Motor neuron (in vitro differentiated cells): ENCODE measurements at regions not wholly inside any gene's neighbourhood (a gene's known extent, or its start where the extent isn't known, plus 50 kb on each side); places are given as distances from the start of the nearest gene placed in this dataset.

Source experiments
- ATAC-seq, 8 experiments: fragments of 200-7000 bp; cut with Tn5 transposase; replicated peaks in 6 of 8; 2 replicates each; pipeline ENCODE4 v1.8.0; 2021; ENCODE audit warnings: mild to moderate bottlenecking in 8 of 8, moderate library complexity in 8 of 8
- H3K27ac ChIP-seq, 2 donors: fragments of 250-450 bp; sonication (Bioruptor Pico); 2 replicates each; pipeline ENCODE4 v1.9.0; 2021; ENCODE audit warnings: antibody characterized with exemption in 2 of 2, mild to moderate bottlenecking in 2 of 2, moderate library complexity in 1 of 2
- H3K4me1 ChIP-seq, 2 donors: fragments of 250-450 bp; sonication (Bioruptor Pico); replicated peaks in 1 of 2; 2 replicates each; pipeline ENCODE4 v1.6.1; 2021; ENCODE audit warnings: antibody characterized with exemption in 2 of 2, mild to moderate bottlenecking in 2 of 2, moderate library complexity in 1 of 2
- H3K4me3 ChIP-seq, 5 donors: fragments of 250-450 bp; sonication (Bioruptor Pico); 2 replicates each; pipeline ENCODE4 v1.9.0; 2021; ENCODE audit warnings: antibody characterized with exemption in 5 of 5, mild to moderate bottlenecking in 5 of 5, moderate library complexity in 4 of 5
- WGBS, 10 experiments: fragments of 450-650 bp; shearing (Covaris generic); methylation state at CpG; one replicate each; pipeline ENCODE4 v1.0.0; 2022; 5-methylcytosine and 5-hydroxymethylcytosine counted together
- in situ Hi-C, 9 experiments: fragments of 400-800 bp; cut with MboI; loops; one replicate each; pipeline ENCODE4 v1.15.0; 2021; ENCODE audit warnings: low sequenced_read_pairs in 9 of 9, low pct_unique_long_range_greater_than_20kb in 2 of 9; ENCODE audit not compliant: unreplicated experiment in 9 of 9

- Histone ChIP-seq H3K4me3 (no peak overlapping the region), H3K27ac (no peak overlapping the region), H3K4me1 (no peaks in the 10 kb centered on the region)
- 9 to 100% (median 83%) methylated on average over 2 to 3 of the region's 3 CpGs for WGBS, 10 experiments
- in situ Hi-C loops: no loop called here
- no peak for ATAC-seq
Measured at GRCh38 chr4:130510661-130511060, 1414.7 kb downstream of the C4orf33 start.

- in situ Hi-C loops: no loop called here
- no peak for ATAC-seq
- Histone ChIP-seq H3K4me1 (no peaks in the 10 kb centered on the region), H3K27ac (no peak overlapping the region), H3K4me3 (no peak overlapping the region)
- WGBS, 10 experiments: 15 to 100% (median 88%) methylated on average over 1 to 5 of the region's 5 CpGs; no CpG with 5 or more reads in 1 of the 10 experiments
Measured at GRCh38 chr4:130511776-130512175, 1415.8 kb downstream of the C4orf33 start.

GRCh38 chr4:130524057-130524456, 1428.1 kb downstream of the C4orf33 start:
- 100% methylated on average over 1 of the region's 1 CpG; no CpG with 5 or more reads in 9 of the 10 experiments for WGBS, 10 experiments
- in situ Hi-C loops: no loop called here
- Histone ChIP-seq H3K4me3 (no peak overlapping the region), H3K27ac (no peak overlapping the region), H3K4me1 (no peaks in the 10 kb centered on the region)
- no peak for ATAC-seq

- H3K4me3 ChIP-seq: no peak overlapping the region
- H3K27ac ChIP-seq: no peak overlapping the region
- in situ Hi-C loops: no loop called here
- no peak for ATAC-seq
- H3K4me1 ChIP-seq: no peaks in the 10 kb centered on the region
- WGBS, 10 experiments: 20 to 92% (median 67%) methylated on average over 1 to 5 of the region's 5 CpGs; no CpG with 5 or more reads in 1 of the 10 experiments
Measured at GRCh38 chr4:130530505-130530904, 1434.6 kb downstream of the C4orf33 start.

GRCh38 chr4:130534651-130535050, 1438.7 kb downstream of the C4orf33 start:
- no peak overlapping the region for H3K4me3 ChIP-seq
- H3K4me1 ChIP-seq: no peaks in the 10 kb centered on the region
- no peak for ATAC-seq
- no peak overlapping the region for H3K27ac ChIP-seq
- 0 to 100% (median 61%) methylated on average over 1 of the region's 1 CpG; no CpG with 5 or more reads in 2 of the 10 experiments for WGBS, 10 experiments
- in situ Hi-C loops: no loop called here

- 16 to 100% (median 79%) methylated on average over 2 to 6 of the region's 6 CpGs; no CpG with 5 or more reads in 2 of the 10 experiments for WGBS, 10 experiments
- ATAC-seq: no peak
- Histone ChIP-seq H3K4me1 (no peaks in the 10 kb centered on the region), H3K27ac (no peak overlapping the region), H3K4me3 (no peak overlapping the region)
- in situ Hi-C loops: no loop called here
Measured at GRCh38 chr4:130542953-130543352, 1447.0 kb downstream of the C4orf33 start.

GRCh38 chr4:130545171-130545570, 1449.2 kb downstream of the C4orf33 start:
- WGBS, 10 experiments: 0 to 100% (median 80%) methylated on average over 1 to 3 of the region's 3 CpGs
- Histone ChIP-seq H3K4me3 (no peak overlapping the region), H3K27ac (no peak overlapping the region), H3K4me1 (no peaks in the 10 kb centered on the region)
- in situ Hi-C loops: no loop called here
- no peak for ATAC-seq

- H3K4me1 ChIP-seq: no peaks in the 10 kb centered on the region
- H3K4me3 ChIP-seq: no peak overlapping the region
- 0 to 100% (median 87%) methylated on average over 1 to 2 of the region's 2 CpGs; no CpG with 5 or more reads in 2 of the 10 experiments for WGBS, 10 experiments
- no peak overlapping the region for H3K27ac ChIP-seq
- ATAC-seq: no peak
- in situ Hi-C loops: no loop called here
Measured at GRCh38 chr4:130545596-130545995, 1449.6 kb downstream of the C4orf33 start.

GRCh38 chr4:130559268-130559667, 1463.3 kb downstream of the C4orf33 start:
- H3K27ac ChIP-seq: no peak overlapping the region
- H3K4me1 ChIP-seq: no peaks in the 10 kb centered on the region
- in situ Hi-C loops: no loop called here
- WGBS, 10 experiments: 0 to 50% (median 14%) methylated on average over 1 to 2 of the region's 2 CpGs; no CpG with 5 or more reads in 2 of the 10 experiments
- ATAC-seq: no peak
- H3K4me3 ChIP-seq: no peak overlapping the region

- no peak overlapping the region for H3K4me3 ChIP-seq
- WGBS, 10 experiments: 0 to 100% (median 64%) methylated on average over 1 to 6 of the region's 8 CpGs; no CpG with 5 or more reads in 1 of the 10 experiments
- no peaks in the 10 kb centered on the region for H3K4me1 ChIP-seq
- ATAC-seq: peak in 4 of 8 experiments; percentile 61 to 99 (median 72)
- in situ Hi-C loops: no loop called here
- no peak overlapping the region for H3K27ac ChIP-seq
Measured at GRCh38 chr4:130563185-130563888, 1467.4 kb downstream of the C4orf33 start.

GRCh38 chr4:130563889-130564418, 1468.0 kb downstream of the C4orf33 start:
- no peak overlapping the region for H3K27ac ChIP-seq
- peak in 2 of 8 experiments; percentile 29 to 55 for ATAC-seq
- no peaks in the 10 kb centered on the region for H3K4me1 ChIP-seq
- H3K4me3 ChIP-seq: no peak overlapping the region
- WGBS, 10 experiments: 0 to 60% methylated on average over 1 of the region's 1 CpG; no CpG with 5 or more reads in 8 of the 10 experiments
- in situ Hi-C loops: no loop called here

- Histone ChIP-seq H3K4me1 (no peaks in the 10 kb centered on the region), H3K4me3 (no peak overlapping the region), H3K27ac (no peak overlapping the region)
- WGBS, 10 experiments: 0 to 100% (median 71%) methylated on average over 1 of the region's 1 CpG
- no peak for ATAC-seq
- in situ Hi-C loops: no loop called here
Measured at GRCh38 chr4:130568746-130569145, 1472.8 kb downstream of the C4orf33 start.

GRCh38 chr4:130573742-130574141, 1477.8 kb downstream of the C4orf33 start:
- H3K4me3 ChIP-seq: no peak overlapping the region
- in situ Hi-C loops: no loop called here
- WGBS, 10 experiments: 0 to 100% (median 82%) methylated on average over 1 of the region's 1 CpG; no CpG with 5 or more reads in 3 of the 10 experiments
- no peak overlapping the region for H3K27ac ChIP-seq
- peaks cover 0 to 11% of the 10 kb centered on the region in 2 donors for H3K4me1 ChIP-seq
- ATAC-seq: no peak

- Histone ChIP-seq H3K4me3 (no peak overlapping the region), H3K27ac (no peak overlapping the region), H3K4me1 (peaks cover 0 to 15% of the 10 kb centered on the region in 2 donors)
- ATAC-seq: no peak
- in situ Hi-C loops: no loop called here
- 15 to 80% (median 54%) methylated on average over 2 of the region's 2 CpGs; no CpG with 5 or more reads in 6 of the 10 experiments for WGBS, 10 experiments
Measured at GRCh38 chr4:130574215-130574614, 1478.3 kb downstream of the C4orf33 start.
